ENCODE measurements at regions not wholly inside any gene's neighbourhood (a gene's known extent, or its start where the extent isn't known, plus 50 kb on each side); places are given as distances from the start of the nearest gene placed in this dataset.
A peak's percentile ranks its signal among the peaks of the same experiment; 100 is the strongest.

GRCh38 chr1:117754061-117754969, 148.5 kb downstream of the TENT5C start:
- no peak overlapping the region for H3K27ac ChIP-seq (ENCODE audit: low read depth)
- H3F3A ChIP-seq (replicated peaks; ENCODE audit: low read depth): no peaks in the 10 kb centered on the region
- H3K27ac Mint-ChIP-seq: no peak overlapping the region
- H3K9me3 Mint-ChIP-seq: no peaks in the 10 kb centered on the region
- peaks cover 14% of the 10 kb centered on the region for H3K4me1 ChIP-seq (ENCODE audit: insufficient read depth)
- no peaks in the 10 kb centered on the region for H4K20me1 ChIP-seq (replicated peaks; ENCODE audit: insufficient read depth)
- H3K79me2 ChIP-seq (replicated peaks; ENCODE audit: insufficient read depth): no peaks in the 10 kb centered on the region
- ATAC-seq: peak; percentile 53
- peak overlapping the region; percentile 23; the same call in 1 of the 2 replicates for H2AFZ ChIP-seq
- no peaks in the 10 kb centered on the region for H3K36me3 Mint-ChIP-seq (ENCODE audit: low read depth)
- peaks cover 23% of the 10 kb centered on the region for H3K4me1 Mint-ChIP-seq
- DNase-seq (ENCODE audit: low spot score): peak; percentile 93
- TF ChIP-seq CTCF (conservative IDR thresholded peaks at IDR 0.05; ENCODE audit: low read depth in 2 of 2) (peak; percentile 79 to 80), NANOG (IDR thresholded peaks at IDR 0.05; ENCODE audit: borderline replicate concordance) (no peak)
- no peaks in the 10 kb centered on the region; the same call in 1 of the 2 replicates for H3K9me2 ChIP-seq (ENCODE audit: insufficient read depth)
- peaks cover 11% of the 10 kb centered on the region for H3K27me3 Mint-ChIP-seq (ENCODE audit: insufficient read depth, low read depth, poor library complexity)
- H3K4me2 ChIP-seq: no peak overlapping the region
- H3K36me3 ChIP-seq (ENCODE audit: insufficient read depth): no peaks in the 10 kb centered on the region
- H3K4me3 ChIP-seq: no peak overlapping the region
- no peaks in the 10 kb centered on the region for H3K27me3 ChIP-seq (ENCODE audit: insufficient read depth)
- H3K4me3 Mint-ChIP-seq: no peak overlapping the region

- Histone ChIP-seq H3K27ac (ENCODE audit: low read depth) (no peak overlapping the region), H3K4me2 (peak overlapping the region; percentile 73; the same call in 1 of the 2 replicates), H3K36me3 (ENCODE audit: insufficient read depth) (no peaks in the 10 kb centered on the region), H2AFZ (no peak overlapping the region), H3K4me3 (peak overlapping the region; percentile 44; the same call in 1 of the 2 replicates), H4K20me1 (replicated peaks; ENCODE audit: insufficient read depth) (no peaks in the 10 kb centered on the region), H3K79me2 (replicated peaks; ENCODE audit: insufficient read depth) (no peaks in the 10 kb centered on the region), H3K4me1 (ENCODE audit: insufficient read depth) (peaks cover 21% of the 10 kb centered on the region), H3K9me2 (ENCODE audit: insufficient read depth) (no peaks in the 10 kb centered on the region; the same call in 1 of the 2 replicates), H3F3A (replicated peaks; ENCODE audit: low read depth) (no peaks in the 10 kb centered on the region), H3K27me3 (ENCODE audit: insufficient read depth) (no peaks in the 10 kb centered on the region)
- Mint-ChIP-seq H3K27ac (no peak overlapping the region), H3K9me3 (peaks cover 7% of the 10 kb centered on the region; the same call in 1 of the 3 replicates), H3K4me1 (peaks cover 32% of the 10 kb centered on the region), H3K27me3 (ENCODE audit: insufficient read depth, low read depth, poor library complexity) (peaks cover 8% of the 10 kb centered on the region), H3K4me3 (no peak overlapping the region; the same call in 2 of the 3 replicates), H3K36me3 (ENCODE audit: low read depth) (no peaks in the 10 kb centered on the region)
- ATAC-seq: no peak
- DNase-seq (ENCODE audit: low spot score): no peak
- no peak for TF ChIP-seq NANOG (IDR thresholded peaks at IDR 0.05; ENCODE audit: borderline replicate concordance)
- TF ChIP-seq, protein P1, sequence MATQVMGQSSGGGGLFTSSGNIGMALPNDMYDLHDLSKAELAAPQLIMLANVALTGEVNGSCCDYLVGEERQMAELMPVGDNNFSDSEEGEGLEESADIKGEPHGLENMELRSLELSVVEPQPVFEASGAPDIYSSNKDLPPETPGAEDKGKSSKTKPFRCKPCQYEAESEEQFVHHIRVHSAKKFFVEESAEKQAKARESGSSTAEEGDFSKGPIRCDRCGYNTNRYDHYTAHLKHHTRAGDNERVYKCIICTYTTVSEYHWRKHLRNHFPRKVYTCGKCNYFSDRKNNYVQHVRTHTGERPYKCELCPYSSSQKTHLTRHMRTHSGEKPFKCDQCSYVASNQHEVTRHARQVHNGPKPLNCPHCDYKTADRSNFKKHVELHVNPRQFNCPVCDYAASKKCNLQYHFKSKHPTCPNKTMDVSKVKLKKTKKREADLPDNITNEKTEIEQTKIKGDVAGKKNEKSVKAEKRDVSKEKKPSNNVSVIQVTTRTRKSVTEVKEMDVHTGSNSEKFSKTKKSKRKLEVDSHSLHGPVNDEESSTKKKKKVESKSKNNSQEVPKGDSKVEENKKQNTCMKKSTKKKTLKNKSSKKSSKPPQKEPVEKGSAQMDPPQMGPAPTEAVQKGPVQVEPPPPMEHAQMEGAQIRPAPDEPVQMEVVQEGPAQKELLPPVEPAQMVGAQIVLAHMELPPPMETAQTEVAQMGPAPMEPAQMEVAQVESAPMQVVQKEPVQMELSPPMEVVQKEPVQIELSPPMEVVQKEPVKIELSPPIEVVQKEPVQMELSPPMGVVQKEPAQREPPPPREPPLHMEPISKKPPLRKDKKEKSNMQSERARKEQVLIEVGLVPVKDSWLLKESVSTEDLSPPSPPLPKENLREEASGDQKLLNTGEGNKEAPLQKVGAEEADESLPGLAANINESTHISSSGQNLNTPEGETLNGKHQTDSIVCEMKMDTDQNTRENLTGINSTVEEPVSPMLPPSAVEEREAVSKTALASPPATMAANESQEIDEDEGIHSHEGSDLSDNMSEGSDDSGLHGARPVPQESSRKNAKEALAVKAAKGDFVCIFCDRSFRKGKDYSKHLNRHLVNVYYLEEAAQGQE (IDR thresholded peaks at IDR 0.05; ENCODE audit: unreplicated experiment): no peak
- TF ChIP-seq STAT1 (IDR thresholded peaks at IDR 0.05; ENCODE audit: unreplicated experiment): no peak
- TF ChIP-seq CTCF (conservative IDR thresholded peaks at IDR 0.05; ENCODE audit: low read depth in 2 of 2): no peak
- no peak for TF ChIP-seq JUNB (IDR thresholded peaks at IDR 0.05; ENCODE audit: unreplicated experiment)
- no peak for TF ChIP-seq POLR2AphosphoS5 (IDR thresholded peaks at IDR 0.05; ENCODE audit: low read depth)
- TF ChIP-seq EZH2 (IDR thresholded peaks at IDR 0.05; ENCODE audit: low read depth, unreplicated experiment): no peak
Measured at GRCh38 chr1:117757668-117758067, 151.8 kb downstream of the TENT5C start.

All from GM23338 (cell line).